Tibial nerve (tissue), 4 donors: ENCODE measurements at regions not wholly inside any gene's neighbourhood (a gene's known extent, or its start where the extent isn't known, plus 50 kb on each side); places are given as distances from the start of the nearest gene placed in this dataset.

Experiments used
- DNase-seq, 2 donors: peaks; one replicate each; pipeline ENCODE4 v3.0.0-alpha.2; 2019; ENCODE audit warnings: low spot score in 2 of 2
- H3K27ac ChIP-seq, 4 donors: fragments of 200-600 bp; sonication (generic) in 3 of 4; one replicate each; pipeline ENCODE4 v1.5.1; 2017 to 2019; ENCODE audit warnings: mild to moderate bottlenecking in 1 of 4
- H3K27me3 ChIP-seq, 2 donors: fragments of 200-600 bp; sonication (generic) in 1 of 2; one replicate each; pipeline versions ENCODE4 v1.5.1 to v1.6.0; 2017 to 2019
- H3K36me3 ChIP-seq, 3 donors: fragments of 200-600 bp; sonication (generic); one replicate each; pipeline ENCODE4 v1.5.1; 2018 to 2019
- H3K4me1 ChIP-seq, 4 donors: fragments of 200-600 bp; sonication (generic) in 3 of 4; one replicate each; pipeline ENCODE4 v1.5.1; 2017 to 2019
- H3K4me3 ChIP-seq, 4 donors: fragments of 200-600 bp; sonication (generic) in 3 of 4; one replicate each; pipeline ENCODE4 v1.5.1; 2017 to 2019; ENCODE audit warnings: mild to moderate bottlenecking in 1 of 4, moderate library complexity in 1 of 4
- H3K9me3 ChIP-seq, 4 donors: fragments of 200-600 bp; sonication (generic) in 3 of 4; one replicate each; pipeline ENCODE4 v1.5.1; 2017 to 2019
- CTCF ChIP-seq, 5 experiments: fragments of 200-600 bp in 3 of 5; fragments of 450-650 bp in 2 of 5; sonication (generic) in 3 of 5; IDR thresholded peaks; one replicate each; pipeline ENCODE4 v1.5.1; 2016 to 2019; ENCODE audit warnings: antibody characterized with exemption in 5 of 5, mild to moderate bottlenecking in 3 of 5, moderate library complexity in 2 of 5
- EP300 ChIP-seq, 2 donors: sonication (generic); formaldehyde crosslinking; IDR thresholded peaks; one replicate each; pipeline ENCODE4 v1.6.1; 2017; ENCODE audit warnings: antibody characterized with exemption in 2 of 2, mild to moderate bottlenecking in 1 of 2
- POLR2A ChIP-seq, 2 donors: fragments of 450-650 bp; IDR thresholded peaks; one replicate each; pipeline ENCODE4 v1.6.1; 2017; ENCODE audit warnings: antibody characterized with exemption in 2 of 2, mild to moderate bottlenecking in 2 of 2, moderate library complexity in 2 of 2
- WGBS, 2 donors: methylation state at CpG; one replicate each; pipeline ENCODE4 v1.1.5; 2018; 5-methylcytosine and 5-hydroxymethylcytosine counted together

- 72 to 78% methylated on average over 2 of the region's 2 CpGs for WGBS, 2 donors
- Histone ChIP-seq H3K4me3 (no peak overlapping the region), H3K4me1 (no peaks in the 10 kb centered on the region), H3K9me3 (no peaks in the 10 kb centered on the region), H3K27ac (no peak overlapping the region), H3K27me3 (no peaks in the 10 kb centered on the region), H3K36me3 (no peaks in the 10 kb centered on the region)
- TF ChIP-seq POLR2A (IDR thresholded peaks at IDR 0.05) (no peak), CTCF (IDR thresholded peaks at IDR 0.05) (no peak), EP300 (IDR thresholded peaks at IDR 0.05) (no peak)
- DNase-seq, result no peak
These were observed 125.3 kb upstream of the MAOA start for GRCh38 chrX:43530837-43531236.

GRCh38 chrX:43540318-43540717 is 115.8 kb upstream of the MAOA start:
- WGBS, 2 donors, result 70 to 89% methylated on average over 3 of the region's 3 CpGs
- H3K36me3 ChIP-seq, result no peaks in the 10 kb centered on the region
- H3K4me3 ChIP-seq, result no peak overlapping the region
- H3K9me3 ChIP-seq, result no peaks in the 10 kb centered on the region
- peaks cover 0 to 3% of the 10 kb centered on the region in 2 donors for H3K27me3 ChIP-seq
- no peak overlapping the region for H3K27ac ChIP-seq
- TF ChIP-seq CTCF (IDR thresholded peaks at IDR 0.05), result no peak
- no peak for TF ChIP-seq EP300 (IDR thresholded peaks at IDR 0.05)
- TF ChIP-seq POLR2A (IDR thresholded peaks at IDR 0.05), result no peak
- DNase-seq, result no peak
- no peaks in the 10 kb centered on the region for H3K4me1 ChIP-seq

GRCh38 chrX:43551590-43551989 is 104.5 kb upstream of the MAOA start:
- Histone ChIP-seq H3K27me3 (peaks cover 0 to 4% of the 10 kb centered on the region in 2 donors), H3K27ac (no peak overlapping the region), H3K9me3 (no peaks in the 10 kb centered on the region), H3K4me3 (no peak overlapping the region), H3K36me3 (no peaks in the 10 kb centered on the region), H3K4me1 (peaks cover 0 to 9% (median 0%) of the 10 kb centered on the region in 4 donors)
- no peak for DNase-seq
- WGBS, 2 donors, result 18 to 39% methylated on average over 3 of the region's 3 CpGs
- TF ChIP-seq CTCF (IDR thresholded peaks at IDR 0.05), result no peak
- no peak for TF ChIP-seq EP300 (IDR thresholded peaks at IDR 0.05)
- TF ChIP-seq POLR2A (IDR thresholded peaks at IDR 0.05), result no peak

GRCh38 chrX:43552156-43552555 is 103.9 kb upstream of the MAOA start:
- 40 to 58% methylated on average over 2 of the region's 2 CpGs for WGBS, 2 donors
- Histone ChIP-seq H3K4me1 (peaks cover 0 to 9% (median 0%) of the 10 kb centered on the region in 4 donors), H3K9me3 (no peaks in the 10 kb centered on the region), H3K4me3 (no peak overlapping the region), H3K36me3 (no peaks in the 10 kb centered on the region), H3K27ac (no peak overlapping the region), H3K27me3 (peaks cover 0 to 4% of the 10 kb centered on the region in 2 donors)
- TF ChIP-seq POLR2A (IDR thresholded peaks at IDR 0.05), result no peak
- TF ChIP-seq CTCF (IDR thresholded peaks at IDR 0.05), result no peak
- TF ChIP-seq EP300 (IDR thresholded peaks at IDR 0.05), result no peak
- DNase-seq, result no peak

- Histone ChIP-seq H3K4me3 (no peak overlapping the region), H3K4me1 (peaks cover 0 to 9% (median 0%) of the 10 kb centered on the region in 4 donors), H3K36me3 (no peaks in the 10 kb centered on the region), H3K9me3 (no peaks in the 10 kb centered on the region), H3K27ac (no peak overlapping the region), H3K27me3 (peaks cover 0 to 4% of the 10 kb centered on the region in 2 donors)
- WGBS, 2 donors, result 55 to 58% methylated on average over 4 of the region's 4 CpGs
- TF ChIP-seq EP300 (IDR thresholded peaks at IDR 0.05), result no peak
- no peak for TF ChIP-seq POLR2A (IDR thresholded peaks at IDR 0.05)
- no peak for TF ChIP-seq CTCF (IDR thresholded peaks at IDR 0.05)
- no peak for DNase-seq
These were observed 103.4 kb upstream of the MAOA start for GRCh38 chrX:43552703-43553102.
